ENCODE measurements at regions not wholly inside any gene's neighbourhood (a gene's known extent, or its start where the extent isn't known, plus 50 kb on each side); places are given as distances from the start of the nearest gene placed in this dataset.
"Not testable (repeated sequence)": the region's sequence is repeated elsewhere in the genome, so short reads cannot be mapped to it uniquely, and the experiment has no call there.

- Histone ChIP-seq H3K27ac (ENCODE audit: low read depth, low read length) (no peak overlapping the region), H2AFZ (ENCODE audit: low read length, unreplicated experiment) (no peak overlapping the region), H3K79me2 (ENCODE audit: control insufficient read depth, insufficient read depth, low read length, unreplicated experiment) (no peaks in the 10 kb centered on the region), H3K27me3 (ENCODE audit: insufficient read depth, low read length) (no peaks in the 10 kb centered on the region), H3K36me3 (ENCODE audit: insufficient read depth, low read length) (no peaks in the 10 kb centered on the region), H3K4me3 (ENCODE audit: low read depth, low read length) (no peak overlapping the region), H3K4me1 (ENCODE audit: control insufficient read depth, insufficient read depth, low read length, unreplicated experiment) (peaks cover 20% of the 10 kb centered on the region)
Observed at GRCh38 chr11:109041876-109042275, 377.0 kb downstream of the DDX10 start.

GRCh38 chr11:109043315-109043714, 378.4 kb downstream of the DDX10 start:
- no peak overlapping the region for H3K4me3 ChIP-seq (ENCODE audit: low read depth, low read length)
- H3K27me3 ChIP-seq (ENCODE audit: insufficient read depth, low read length): no peaks in the 10 kb centered on the region
- H3K27ac ChIP-seq (ENCODE audit: low read depth, low read length): no peak overlapping the region
- no peak overlapping the region for H2AFZ ChIP-seq (ENCODE audit: low read length, unreplicated experiment)
- H3K79me2 ChIP-seq (ENCODE audit: control insufficient read depth, insufficient read depth, low read length, unreplicated experiment): no peaks in the 10 kb centered on the region
- peaks cover 23% of the 10 kb centered on the region for H3K4me1 ChIP-seq (ENCODE audit: control insufficient read depth, insufficient read depth, low read length, unreplicated experiment)
- no peaks in the 10 kb centered on the region for H3K36me3 ChIP-seq (ENCODE audit: insufficient read depth, low read length)

GRCh38 chr11:109046284-109046992, 375.6 kb upstream of the C11orf87 start:
- Histone ChIP-seq H3K27me3 (ENCODE audit: insufficient read depth, low read length) (no peaks in the 10 kb centered on the region), H3K36me3 (ENCODE audit: insufficient read depth, low read length) (0 out of 2 replicates have a peak, but pooled peaks cover 3% of the 10 kb centered on the region), H3K79me2 (ENCODE audit: control insufficient read depth, insufficient read depth, low read length, unreplicated experiment) (no peaks in the 10 kb centered on the region), H3K4me3 (ENCODE audit: low read depth, low read length) (no peak overlapping the region), H2AFZ (ENCODE audit: low read length, unreplicated experiment) (no peak overlapping the region), H3K4me1 (ENCODE audit: control insufficient read depth, insufficient read depth, low read length, unreplicated experiment) (peaks cover 20% of the 10 kb centered on the region), H3K27ac (ENCODE audit: low read depth, low read length) (no peak overlapping the region)

GRCh38 chr11:109048098-109048497, 373.9 kb upstream of the C11orf87 start:
- peak overlapping the region; percentile 12 for H2AFZ ChIP-seq (ENCODE audit: low read length, unreplicated experiment)
- H3K27ac ChIP-seq (ENCODE audit: low read depth, low read length): peak overlapping the region; percentile 47; the same call in 1 of the 2 replicates
- H3K4me1 ChIP-seq (ENCODE audit: control insufficient read depth, insufficient read depth, low read length, unreplicated experiment): peaks cover 20% of the 10 kb centered on the region

GRCh38 chr11:109051200-109051599, 370.8 kb upstream of the C11orf87 start:
- peaks cover 20% of the 10 kb centered on the region for H3K4me1 ChIP-seq (ENCODE audit: control insufficient read depth, insufficient read depth, low read length, unreplicated experiment)
- no peak overlapping the region for H3K27ac ChIP-seq (ENCODE audit: low read depth, low read length)
- no peak overlapping the region for H3K4me3 ChIP-seq (ENCODE audit: low read depth, low read length)
- H3K79me2 ChIP-seq (ENCODE audit: control insufficient read depth, insufficient read depth, low read length, unreplicated experiment): no peaks in the 10 kb centered on the region
- H3K27me3 ChIP-seq (ENCODE audit: insufficient read depth, low read length): no peaks in the 10 kb centered on the region
- 0 out of 2 replicates have a peak, but pooled peaks cover 3% of the 10 kb centered on the region for H3K36me3 ChIP-seq (ENCODE audit: insufficient read depth, low read length)
- H2AFZ ChIP-seq (ENCODE audit: low read length, unreplicated experiment): no peak overlapping the region

More at GRCh38 chr11:109048098-109048497, 373.9 kb upstream of the C11orf87 start:
- H3K79me2 ChIP-seq (ENCODE audit: control insufficient read depth, insufficient read depth, low read length, unreplicated experiment): no peaks in the 10 kb centered on the region
- H3K36me3 ChIP-seq (ENCODE audit: insufficient read depth, low read length): 0 out of 2 replicates have a peak, but pooled peaks cover 3% of the 10 kb centered on the region
- no peaks in the 10 kb centered on the region for H3K27me3 ChIP-seq (ENCODE audit: insufficient read depth, low read length)
- no peak overlapping the region for H3K4me3 ChIP-seq (ENCODE audit: low read depth, low read length)

GRCh38 chr11:109059402-109059801, 362.6 kb upstream of the C11orf87 start:
- Histone ChIP-seq H3K4me1 (ENCODE audit: control insufficient read depth, insufficient read depth, low read length, unreplicated experiment) (no peaks in the 10 kb centered on the region), H3K79me2 (ENCODE audit: control insufficient read depth, insufficient read depth, low read length, unreplicated experiment) (no peaks in the 10 kb centered on the region), H2AFZ (ENCODE audit: low read length, unreplicated experiment) (no peak overlapping the region), H3K27me3 (ENCODE audit: insufficient read depth, low read length) (no peaks in the 10 kb centered on the region), H3K4me3 (ENCODE audit: low read depth, low read length) (no peak overlapping the region), H3K27ac (ENCODE audit: low read depth, low read length) (no peak overlapping the region), H3K36me3 (ENCODE audit: insufficient read depth, low read length) (no peaks in the 10 kb centered on the region)

GRCh38 chr11:109061394-109061793, 360.6 kb upstream of the C11orf87 start:
- Histone ChIP-seq H3K79me2 (ENCODE audit: control insufficient read depth, insufficient read depth, low read length, unreplicated experiment) (no peaks in the 10 kb centered on the region), H3K27me3 (ENCODE audit: insufficient read depth, low read length) (no peaks in the 10 kb centered on the region), H3K4me1 (ENCODE audit: control insufficient read depth, insufficient read depth, low read length, unreplicated experiment) (no peaks in the 10 kb centered on the region), H2AFZ (ENCODE audit: low read length, unreplicated experiment) (no peak overlapping the region), H3K36me3 (ENCODE audit: insufficient read depth, low read length) (no peaks in the 10 kb centered on the region), H3K4me3 (ENCODE audit: low read depth, low read length) (no peak overlapping the region), H3K27ac (ENCODE audit: low read depth, low read length) (no peak overlapping the region)

GRCh38 chr11:109062445-109062844, 359.5 kb upstream of the C11orf87 start:
- H2AFZ ChIP-seq (ENCODE audit: low read length, unreplicated experiment): no peak overlapping the region
- H3K27ac ChIP-seq (ENCODE audit: low read depth, low read length): no peak overlapping the region
- H3K4me3 ChIP-seq (ENCODE audit: low read depth, low read length): no peak overlapping the region
- H3K27me3 ChIP-seq (ENCODE audit: insufficient read depth, low read length): no peaks in the 10 kb centered on the region
- no peaks in the 10 kb centered on the region for H3K79me2 ChIP-seq (ENCODE audit: control insufficient read depth, insufficient read depth, low read length, unreplicated experiment)
- no peaks in the 10 kb centered on the region for H3K36me3 ChIP-seq (ENCODE audit: insufficient read depth, low read length)
- no peaks in the 10 kb centered on the region for H3K4me1 ChIP-seq (ENCODE audit: control insufficient read depth, insufficient read depth, low read length, unreplicated experiment)

GRCh38 chr11:109062871-109063270, 359.1 kb upstream of the C11orf87 start:
- Histone ChIP-seq H3K27me3 (ENCODE audit: insufficient read depth, low read length) (no peaks in the 10 kb centered on the region), H3K4me3 (ENCODE audit: low read depth, low read length) (no peak overlapping the region), H3K79me2 (ENCODE audit: control insufficient read depth, insufficient read depth, low read length, unreplicated experiment) (no peaks in the 10 kb centered on the region), H3K36me3 (ENCODE audit: insufficient read depth, low read length) (no peaks in the 10 kb centered on the region), H3K4me1 (ENCODE audit: control insufficient read depth, insufficient read depth, low read length, unreplicated experiment) (no peaks in the 10 kb centered on the region), H2AFZ (ENCODE audit: low read length, unreplicated experiment) (no peak overlapping the region), H3K27ac (ENCODE audit: low read depth, low read length) (no peak overlapping the region)

GRCh38 chr11:109064618-109065311, 357.2 kb upstream of the C11orf87 start:
- H3K4me3 ChIP-seq (ENCODE audit: low read depth, low read length); H3K79me2 ChIP-seq (ENCODE audit: control insufficient read depth, insufficient read depth, low read length, unreplicated experiment); H2AFZ ChIP-seq (ENCODE audit: low read length, unreplicated experiment); H3K27me3 ChIP-seq (ENCODE audit: insufficient read depth, low read length); H3K27ac ChIP-seq (ENCODE audit: low read depth, low read length); H3K4me1 ChIP-seq (ENCODE audit: control insufficient read depth, insufficient read depth, low read length, unreplicated experiment); H3K36me3 ChIP-seq (ENCODE audit: insufficient read depth, low read length): not testable (repeated sequence)

GRCh38 chr11:109071262-109071661, 350.7 kb upstream of the C11orf87 start:
- Histone ChIP-seq H3K79me2 (ENCODE audit: control insufficient read depth, insufficient read depth, low read length, unreplicated experiment) (no peaks in the 10 kb centered on the region), H2AFZ (ENCODE audit: low read length, unreplicated experiment) (no peak overlapping the region), H3K27me3 (ENCODE audit: insufficient read depth, low read length) (no peaks in the 10 kb centered on the region), H3K27ac (ENCODE audit: low read depth, low read length) (no peak overlapping the region), H3K4me1 (ENCODE audit: control insufficient read depth, insufficient read depth, low read length, unreplicated experiment) (peaks cover 12% of the 10 kb centered on the region), H3K4me3 (ENCODE audit: low read depth, low read length) (no peak overlapping the region), H3K36me3 (ENCODE audit: insufficient read depth, low read length) (no peaks in the 10 kb centered on the region)
